Kidney glomerular epithelial cell (primary cell): ENCODE measurements at regions not wholly inside any gene's neighbourhood (a gene's known extent, or its start where the extent isn't known, plus 50 kb on each side); places are given as distances from the start of the nearest gene placed in this dataset.

ENCODE experiments used
- DNase-seq: peaks from one replicate; lab custom pipeline; 2025; lab: John Stamatoyannopoulos, UW

DNA sequence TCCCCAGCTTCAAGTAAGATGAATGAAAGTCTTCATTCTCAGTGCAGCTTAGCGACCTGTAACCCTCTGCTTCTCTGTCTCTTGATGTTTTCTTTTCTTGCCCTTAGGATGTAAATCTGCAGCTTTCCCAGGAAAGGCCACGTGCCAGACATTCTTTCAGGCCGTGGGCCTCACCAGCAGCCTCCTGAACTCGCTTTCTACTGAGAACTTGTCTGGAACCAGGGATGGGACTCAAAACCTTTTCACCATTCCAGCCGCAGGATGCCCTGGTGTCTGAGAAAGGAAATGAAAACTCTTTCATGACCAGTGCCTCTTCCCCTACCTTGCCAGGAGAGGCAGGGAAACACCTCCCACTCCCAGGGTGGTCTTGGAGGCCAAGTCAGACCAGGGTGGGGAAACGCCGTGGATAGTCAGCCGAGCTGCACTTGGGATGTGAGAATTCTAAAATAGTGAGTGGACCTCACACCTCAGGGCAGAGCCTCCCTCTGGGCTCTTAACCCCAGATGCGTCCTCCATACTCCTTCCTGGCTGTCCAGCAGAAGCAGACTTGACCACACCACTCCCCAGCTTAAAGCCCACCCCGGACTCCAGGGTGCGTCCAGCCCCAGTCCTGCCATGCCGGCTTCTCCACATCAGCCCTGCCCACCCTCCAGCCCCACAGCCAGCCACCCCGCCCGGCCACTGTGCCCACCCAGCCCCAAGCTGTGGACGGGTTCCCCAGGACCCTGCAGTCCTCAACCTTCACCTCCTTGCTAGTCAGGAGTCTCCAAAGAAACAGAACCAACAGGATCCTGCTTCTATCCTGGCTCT is 115.5 kb downstream of the TWIST2 start:
- peak; percentile 6 for DNase-seq

GRCh38 chr2:238963971-238964328 is 116.1 kb downstream of the TWIST2 start:
- DNase-seq = no peak

- no peak for DNase-seq
Measured at GRCh38 chr2:238964544-238965067, 116.7 kb downstream of the TWIST2 start.

GRCh38 chr2:238965371-238966071 is 117.6 kb downstream of the TWIST2 start:
- no peak for DNase-seq

DNA sequence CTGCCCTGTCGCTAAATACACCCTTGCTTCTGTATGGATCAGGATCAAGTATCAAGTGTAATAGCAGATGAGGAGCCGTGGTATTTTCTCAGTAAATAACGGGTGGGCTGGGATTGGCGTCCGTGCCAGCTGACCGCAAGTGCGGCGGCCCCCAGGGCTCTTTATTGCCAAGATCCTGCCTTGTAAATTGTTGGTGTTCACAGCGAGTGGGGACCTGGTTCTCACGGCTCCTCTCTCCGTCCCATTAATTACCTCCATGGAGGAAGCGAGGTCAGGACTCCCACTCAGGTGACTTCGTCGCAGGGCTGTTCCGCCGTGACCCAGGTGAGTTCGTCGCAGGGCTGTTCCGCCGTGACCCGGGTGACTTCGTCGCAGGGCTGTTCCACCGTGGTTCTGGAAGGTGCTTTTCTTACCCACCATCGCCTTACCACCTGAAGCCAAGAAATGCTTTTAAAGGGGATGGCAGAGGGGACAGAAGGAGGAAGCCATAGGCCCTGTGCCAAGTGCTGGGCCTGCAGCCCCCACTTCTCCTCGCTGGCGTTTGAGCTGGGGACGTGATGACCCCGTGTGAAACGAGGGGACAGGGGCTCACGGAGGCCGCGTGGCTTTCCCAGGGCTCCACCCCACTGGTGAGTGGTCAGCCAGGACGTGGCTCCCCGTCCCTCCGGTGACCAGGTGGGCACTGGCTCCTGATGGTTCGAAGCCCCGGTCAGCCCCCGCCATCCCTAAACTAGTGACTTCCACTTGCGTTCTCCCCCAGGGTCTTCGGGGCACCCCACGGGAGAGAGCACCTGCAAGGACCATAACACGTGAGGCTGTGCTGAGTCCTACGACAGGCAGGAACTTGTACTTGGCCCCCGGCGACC is 118.4 kb downstream of the TWIST2 start:
- DNase-seq = no peak

DNA sequence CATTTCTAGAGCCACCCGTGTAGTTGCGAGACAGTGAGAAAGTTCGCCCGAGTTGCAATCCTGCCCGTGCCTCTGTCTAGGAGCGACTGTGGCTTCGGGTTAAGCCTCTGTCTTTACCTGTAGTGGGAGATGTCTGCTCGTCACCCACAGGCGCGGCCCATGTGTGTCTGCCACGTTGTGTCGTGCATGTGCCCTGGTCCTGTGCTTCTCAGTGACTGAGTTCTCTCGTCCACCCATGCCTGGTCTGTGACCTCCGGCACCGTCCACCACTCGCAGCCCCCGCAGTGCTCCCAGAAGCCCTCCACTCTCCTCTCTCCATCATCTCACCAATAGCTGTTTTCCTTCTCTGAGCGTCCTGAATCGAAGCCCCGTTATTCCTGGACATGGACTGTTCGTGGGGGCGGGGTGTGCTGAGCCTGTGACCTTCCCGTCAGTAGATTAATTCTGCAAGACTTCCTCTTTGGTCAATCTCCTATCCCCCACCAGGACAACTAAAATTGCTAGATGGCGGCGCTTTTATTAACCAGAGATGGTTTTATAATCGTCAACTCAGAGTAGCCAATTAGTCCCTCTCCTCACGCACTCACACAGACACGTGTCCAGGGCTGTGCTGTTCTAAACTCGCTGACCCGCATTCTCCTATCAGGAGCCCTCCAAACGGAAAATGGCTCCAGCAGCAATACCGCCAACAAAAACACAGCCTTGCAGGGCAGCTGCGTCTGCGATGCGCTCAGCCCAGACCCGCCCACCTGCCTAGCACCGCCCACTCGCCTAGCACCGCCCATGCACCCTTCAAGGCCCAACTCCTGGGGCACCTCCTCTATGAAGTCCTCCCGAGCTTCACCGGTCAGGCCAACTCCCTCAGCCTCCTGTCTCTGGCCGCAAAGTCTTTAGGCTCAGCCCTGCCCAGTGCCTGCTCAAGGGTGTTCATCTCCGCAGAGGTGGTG is 119.4 kb downstream of the TWIST2 start:
- DNase-seq = no peak

DNA sequence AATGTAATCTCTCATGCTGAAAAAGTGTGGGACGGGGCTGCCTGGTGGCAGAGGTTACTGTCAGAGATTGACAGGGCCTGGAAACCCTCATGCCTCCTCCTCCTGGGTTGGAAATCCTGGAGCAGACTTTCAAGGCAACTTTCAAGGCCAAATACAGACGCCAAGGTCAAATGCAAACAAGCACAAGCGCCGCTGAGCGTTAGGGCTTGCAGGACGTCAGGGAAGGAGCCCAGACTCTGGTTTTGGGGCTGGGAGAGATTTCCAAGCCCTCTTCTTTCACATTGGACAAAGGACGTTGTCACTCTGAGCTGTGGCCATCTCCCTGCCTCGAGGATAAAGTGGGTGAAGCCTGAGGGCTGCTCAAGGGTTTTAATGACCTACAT is 120.1 kb downstream of the TWIST2 start:
- DNase-seq = no peak

GRCh38 chr2:238968616-238969384 is 120.9 kb downstream of the TWIST2 start:
- no peak for DNase-seq

DNA sequence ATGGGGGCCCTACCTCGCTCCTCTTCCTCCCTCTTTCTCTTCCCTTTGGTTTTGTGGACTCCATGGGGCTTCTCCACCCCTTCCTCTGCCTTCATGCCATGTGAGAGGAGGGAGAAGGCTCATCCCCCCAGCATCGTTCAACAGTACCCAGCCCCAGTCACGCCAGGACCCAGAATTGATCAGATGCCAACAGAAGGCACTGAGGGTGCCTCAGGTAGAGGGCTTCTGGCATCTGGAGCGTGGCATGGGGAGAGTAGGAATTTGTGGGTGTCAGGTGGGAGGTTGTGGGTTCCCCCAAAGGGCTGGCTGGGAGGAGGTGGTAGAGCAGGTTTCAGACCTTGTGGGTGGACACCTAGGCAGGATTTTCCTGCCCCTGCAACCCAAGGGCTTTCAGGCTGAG is 122.0 kb downstream of the TWIST2 start:
- DNase-seq = no peak

GRCh38 chr2:238970553-238971081 is 122.7 kb downstream of the TWIST2 start:
- peak; percentile 34 for DNase-seq

DNA sequence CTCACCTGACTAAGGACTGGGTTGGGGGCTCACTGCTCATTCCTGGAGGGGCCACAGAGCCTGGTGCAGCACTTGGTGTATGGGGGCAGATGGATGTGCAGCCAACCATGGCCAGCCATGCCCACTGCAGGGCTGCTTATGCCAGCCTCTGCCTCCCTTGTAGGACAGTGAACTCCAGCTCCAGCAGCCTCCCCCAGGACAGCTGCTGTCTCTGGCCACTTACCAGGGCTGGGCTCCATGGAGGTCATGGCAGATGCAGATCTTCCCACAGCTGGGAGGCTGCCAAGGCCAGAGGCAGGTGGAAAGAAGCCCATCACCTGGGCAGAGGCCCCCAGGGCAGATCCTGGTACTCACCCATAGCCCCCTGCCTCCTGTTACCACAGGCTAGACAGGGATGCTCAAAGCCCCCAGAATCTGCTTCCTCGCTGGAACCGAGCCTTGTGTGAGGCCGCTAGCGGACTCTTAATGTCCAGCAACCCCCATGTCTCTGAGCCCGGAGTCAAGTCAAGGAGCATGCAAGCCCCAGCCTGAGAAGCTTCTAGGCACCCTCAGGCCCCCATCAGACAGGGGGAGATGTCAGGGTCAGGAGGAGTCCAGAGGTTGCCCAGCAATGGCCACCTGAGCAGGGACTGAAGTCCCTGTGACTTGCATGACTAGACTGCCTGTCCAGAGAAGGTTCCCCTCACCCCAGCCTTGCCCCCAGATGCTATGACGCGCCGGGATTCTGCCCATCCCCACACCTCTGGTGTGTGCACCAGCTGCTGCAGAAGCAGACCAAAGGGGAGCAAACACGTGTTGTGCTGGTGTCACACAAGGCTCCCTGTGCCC is 123.6 kb downstream of the TWIST2 start:
- no peak for DNase-seq

GRCh38 chr2:238972146-238972445 is 124.2 kb downstream of the TWIST2 start:
- no peak for DNase-seq

DNA sequence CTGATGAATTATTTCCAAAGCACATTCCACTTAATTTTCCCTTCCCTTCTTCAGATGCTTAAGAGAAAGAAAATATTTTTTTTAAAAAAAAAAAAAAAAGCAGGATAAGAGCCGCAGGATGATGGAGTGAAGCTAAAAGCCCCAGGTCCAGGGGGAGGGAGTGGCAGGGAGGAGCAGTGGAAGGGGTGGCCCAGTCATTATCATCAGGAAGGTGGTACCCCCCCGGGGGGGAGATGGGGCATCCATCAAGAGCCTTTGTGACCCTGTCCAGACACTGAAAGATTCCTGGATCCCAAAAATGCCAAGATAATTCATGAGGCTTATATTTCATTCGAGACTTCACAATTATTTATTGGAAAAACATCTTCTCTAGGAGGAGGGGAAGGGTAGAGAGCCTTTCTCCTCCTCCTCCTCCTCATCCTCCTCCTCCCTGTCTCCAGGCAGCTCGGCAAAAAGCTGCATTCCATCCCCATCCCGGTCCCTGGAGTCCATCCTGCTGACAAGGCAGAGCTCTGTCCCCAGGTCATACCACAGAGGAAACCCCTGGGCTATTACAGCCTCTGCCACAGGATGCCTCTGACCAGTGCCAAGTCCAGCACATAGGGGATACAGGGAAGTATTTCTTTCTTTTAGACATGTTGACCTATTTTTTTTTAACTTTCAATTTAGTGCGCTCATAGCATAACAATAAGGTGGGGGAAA is 125.3 kb downstream of the TWIST2 start:
- DNase-seq = no peak

DNA sequence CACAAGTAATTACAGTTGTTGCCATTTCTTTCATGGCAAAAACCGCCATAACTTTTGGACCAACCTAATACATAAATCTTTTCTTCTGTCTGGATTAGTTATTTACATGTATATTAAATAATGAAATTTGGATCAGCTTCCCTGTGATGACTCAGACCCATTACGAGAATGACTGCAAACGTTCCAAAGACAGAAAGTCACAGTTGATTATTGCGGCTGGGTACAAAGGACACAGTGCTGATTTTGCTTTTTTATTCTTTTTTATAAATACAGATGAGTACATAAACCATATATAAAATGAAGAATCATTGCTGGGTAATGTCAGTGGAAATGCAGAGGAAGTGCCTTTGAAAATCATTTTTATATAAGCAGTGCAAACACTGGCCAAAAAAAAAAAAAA is 126.2 kb downstream of the TWIST2 start:
- no peak for DNase-seq

DNA sequence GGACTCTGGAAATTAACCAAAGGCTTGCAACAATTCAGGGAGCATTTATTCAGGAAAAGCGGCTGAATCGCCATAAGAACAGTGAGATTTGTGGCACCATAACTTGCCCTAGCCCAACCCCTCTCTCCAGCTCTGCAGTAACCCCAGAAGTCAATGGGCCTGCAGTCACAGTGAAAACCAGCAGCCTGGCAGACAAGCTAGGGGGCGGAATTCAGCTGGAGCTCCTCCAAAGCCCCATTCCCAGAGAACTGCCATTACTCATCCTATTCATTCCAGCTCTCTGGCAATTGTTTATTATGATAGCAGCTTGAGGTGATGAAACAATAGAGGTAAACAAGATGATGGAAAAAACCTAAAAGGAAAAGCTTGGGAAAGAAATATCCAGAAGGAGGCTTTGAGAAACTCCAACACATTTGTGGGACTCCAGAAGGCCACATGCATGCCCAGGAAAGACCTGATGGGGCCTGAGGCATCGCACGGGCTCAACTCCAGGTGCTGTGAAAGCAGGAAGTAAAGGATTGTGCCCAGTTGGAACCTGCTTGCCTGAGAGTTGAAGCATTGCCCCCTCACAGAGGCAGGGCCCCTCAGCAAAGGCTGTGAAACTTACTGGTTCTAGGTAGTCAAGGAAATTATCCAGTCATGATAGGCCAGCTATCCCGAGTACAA is 126.7 kb downstream of the TWIST2 start:
- DNase-seq = peak; percentile 21

DNA sequence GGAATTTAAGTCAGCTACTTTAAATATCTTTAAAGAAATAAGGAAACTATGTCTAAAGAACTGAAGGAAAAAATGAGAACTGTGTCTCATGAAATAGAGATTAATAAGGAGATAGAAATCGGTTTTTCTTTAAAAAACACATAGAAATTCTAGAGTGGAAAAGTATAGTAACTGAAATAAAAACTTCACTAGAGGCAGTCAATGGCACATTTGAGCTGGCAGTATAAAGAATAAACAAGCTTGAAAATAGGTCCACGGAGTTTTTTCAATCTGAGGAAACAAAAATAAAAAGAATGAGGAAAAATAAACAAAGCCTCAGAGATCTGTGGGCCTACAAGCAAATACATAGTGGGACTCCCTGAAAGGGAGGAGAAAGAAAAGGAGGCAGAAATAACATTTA is 127.5 kb downstream of the TWIST2 start:
- no peak for DNase-seq

DNA sequence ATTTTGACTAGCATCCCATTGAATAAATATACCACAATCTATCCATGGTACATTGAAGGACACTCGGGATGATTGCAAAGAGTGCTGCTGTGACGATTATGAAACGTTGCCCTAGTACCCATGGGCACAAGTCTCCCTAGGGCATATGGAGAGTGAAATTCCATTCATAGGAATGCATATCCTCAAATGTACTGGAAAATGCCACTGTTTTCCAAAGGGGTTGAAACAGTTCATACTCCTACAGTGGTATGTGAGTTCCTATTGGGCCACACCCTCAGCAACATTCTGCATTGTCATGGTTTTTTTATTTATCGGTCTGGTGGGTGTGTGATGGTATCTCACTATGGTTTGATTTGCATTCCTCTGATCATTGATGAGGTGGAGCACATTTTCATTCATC is 130.6 kb downstream of the TWIST2 start:
- DNase-seq = no peak

- DNase-seq = no peak
Measured at GRCh38 chr2:238979636-238980035, 131.8 kb downstream of the TWIST2 start.
